Endothelial cell of umbilical vein (primary cell): ENCODE measurements at regions not wholly inside any gene's neighbourhood (a gene's known extent, or its start where the extent isn't known, plus 50 kb on each side); places are given as distances from the start of the nearest gene placed in this dataset.

Experiments used
- BruUV-seq: library from RNA; stranded (reverse); fragments of 400-500 nt; replicated peaks from 2 replicates; lab custom pipeline; 2021; lab: Mats Ljungman, UMichigan
- CTCF ChIA-PET: fragments of 300-600, 350-600 bp; sonication (Branson Sonifier 250); formaldehyde crosslinking; loops from one replicate; lab custom pipeline; 2021; ENCODE audit warnings: antibody characterized with exemption, inconsistent platforms; lab: Charles Lee
- POLR2A ChIA-PET: fragments of 300-600, 350-600 bp; sonication (Branson Sonifier 250); formaldehyde crosslinking; loops from one replicate; lab custom pipeline; 2021; ENCODE audit warnings: antibody characterized with exemption, inconsistent platforms; lab: Charles Lee
- DNase-seq: peaks from one replicate; pipeline ENCODE4 v3.0.0-alpha.2; 2011; ENCODE audit warnings: low read depth, low spot score
- FAIRE-seq: peaks from 2 replicates; lab custom pipeline; 2011; peaks lifted over from hg19 to GRCh38; lab: Jason Lieb, UNC
- H2AFZ ChIP-seq: 2 replicates; pipeline ENCODE4 v1.6.0; 2012; ENCODE audit warnings: low read depth, low read length, control low read depth, inconsistent platforms
- H3K27ac ChIP-seq: 2 replicates; pipeline ENCODE4 v1.5.1; 2011; ENCODE audit warnings: low read depth, mild to moderate bottlenecking, control low read depth, low read length, moderate library complexity; ENCODE audit not compliant: insufficient read depth
- H3K27me3 ChIP-seq, 2 experiments: 2 replicates each; pipeline versions ENCODE4 v1.6.0 to v1.6.1; 2011; ENCODE audit warnings: low read length in 2 of 2, mixed read lengths in 1 of 2; ENCODE audit not compliant: control insufficient read depth in 2 of 2, insufficient read depth in 2 of 2
- H3K36me3 ChIP-seq, 2 experiments: 2 replicates in 1 of 2; 3 replicates in 1 of 2; pipeline ENCODE4 v1.5.1; 2011; ENCODE audit warnings: low read length in 2 of 2, mild to moderate bottlenecking in 1 of 2, moderate library complexity in 1 of 2; ENCODE audit not compliant: control insufficient read depth in 2 of 2, insufficient read depth in 2 of 2; ENCODE audit errors: extremely low read depth in 1 of 2
- H3K4me1 ChIP-seq: 3 replicates; pipeline ENCODE4 v1.5.1; 2011; ENCODE audit warnings: mild to moderate bottlenecking, low read length; ENCODE audit not compliant: control insufficient read depth, insufficient read depth; ENCODE audit errors: extremely low read depth
- H3K4me2 ChIP-seq: 2 replicates; pipeline ENCODE4 v1.6.1; 2011; ENCODE audit warnings: low read length, control low read depth, mixed read lengths; ENCODE audit not compliant: insufficient read depth
- H3K4me3 ChIP-seq, 3 experiments: fragments of 200-600 bp in 1 of 3; sonication (generic), shearing (Covaris generic) in 1 of 3; replicated peaks in 1 of 3; 2 replicates each; pipeline ENCODE4 v1.5.1; 2011 to 2016; ENCODE audit warnings: control low read depth in 3 of 3, low read length in 3 of 3, mild to moderate bottlenecking in 2 of 3, inconsistent platforms in 1 of 3, low read depth in 1 of 3, moderate library complexity in 1 of 3; ENCODE audit not compliant: insufficient read depth in 1 of 3
- H3K79me2 ChIP-seq: 2 replicates; pipeline ENCODE4 v1.6.0; 2012; ENCODE audit warnings: low read length, inconsistent platforms; ENCODE audit not compliant: control insufficient read depth, insufficient read depth
- H3K9ac ChIP-seq: replicated peaks from 2 replicates; pipeline ENCODE3; 2011; ENCODE audit warnings: low read length, control low read depth; ENCODE audit not compliant: insufficient read depth; ENCODE audit errors: extremely low read depth
- H3K9me1 ChIP-seq: replicated peaks from 3 replicates; pipeline ENCODE4 v1.6.0; 2011; ENCODE audit warnings: mild to moderate bottlenecking, low read length; ENCODE audit not compliant: control insufficient read depth, insufficient read depth; ENCODE audit errors: extremely low read depth
- H3K9me3 ChIP-seq: replicated peaks from 2 replicates; pipeline ENCODE4 v1.5.1; 2012; ENCODE audit warnings: low read length, inconsistent platforms; ENCODE audit not compliant: control insufficient read depth, insufficient read depth
- H4K20me1 ChIP-seq: replicated peaks from 2 replicates; pipeline ENCODE3; 2011; ENCODE audit warnings: mild to moderate bottlenecking, low read length; ENCODE audit not compliant: control insufficient read depth, insufficient read depth; ENCODE audit errors: extremely low read depth
- EZH2 ChIP-seq: IDR thresholded peaks from 2 replicates; pipeline ENCODE4 v1.6.1; 2012; ENCODE audit warnings: borderline replicate concordance, low read depth, mild to moderate bottlenecking, moderate library complexity, low read length, inconsistent platforms; ENCODE audit not compliant: severe bottlenecking
- FOS ChIP-seq: IDR thresholded peaks from 2 replicates; pipeline ENCODE4 v1.6.1; 2011; ENCODE audit warnings: mild to moderate bottlenecking, low read length, moderate library complexity, borderline replicate concordance; ENCODE audit not compliant: insufficient read depth
- GATA2 ChIP-seq: IDR thresholded peaks from 2 replicates; pipeline ENCODE4 v1.7.0; 2011; ENCODE audit warnings: low read depth, mild to moderate bottlenecking, moderate library complexity, mixed read lengths, low read length; ENCODE audit not compliant: insufficient read length, insufficient read depth
- JUN ChIP-seq: IDR thresholded peaks from 2 replicates; pipeline ENCODE4 v1.6.1; 2011; ENCODE audit warnings: borderline replicate concordance, low read depth; ENCODE audit not compliant: insufficient read length, insufficient read depth
- MYC ChIP-seq: IDR thresholded peaks from one replicate; pipeline ENCODE4 v1.6.1; 2011; ENCODE audit warnings: mild to moderate bottlenecking, low read depth, low read length
- POLR2A ChIP-seq: IDR thresholded peaks from 2 replicates; pipeline ENCODE4 v1.6.1; 2012; ENCODE audit warnings: low read depth, mild to moderate bottlenecking, control low read depth, low read length
- POLR2AphosphoS5 ChIP-seq: IDR thresholded peaks from 2 replicates; pipeline ENCODE4 v1.6.1; 2012; ENCODE audit warnings: low read depth, mild to moderate bottlenecking, control low read depth, low read length, moderate library complexity; ENCODE audit not compliant: insufficient read depth
- dilution Hi-C: fragments of 300-500 bp; cut with MboI; formaldehyde crosslinking; loops from one replicate; pipeline ENCODE4 v1.15.0; 2019; ENCODE audit warnings: low sequenced_read_pairs; ENCODE audit not compliant: extremely low pct_ligation_motif_present
- intact Hi-C: fragments of 100-400 bp; cut with micrococcal nuclease; formaldehyde crosslinking; loops from one replicate; pipeline ENCODE4 v1.10.0; 2022
- TF ChIP-seq, protein P1 (sequence below): IDR thresholded peaks from 2 replicates; pipeline ENCODE4 v1.6.1; 2011; ENCODE audit not compliant: insufficient read depth, insufficient read length
- TF ChIP-seq, protein P2 (sequence below), 2 donors: IDR thresholded peaks; 1 replicate in 1 of 2; 2 replicates in 1 of 2; pipeline ENCODE4 v1.5.1; 2011; ENCODE audit warnings: low read length in 2 of 2, mild to moderate bottlenecking in 2 of 2, moderate library complexity in 2 of 2, control low read depth in 1 of 2, inconsistent platforms in 1 of 2, low read depth in 1 of 2; ENCODE audit not compliant: insufficient read depth in 1 of 2; ENCODE audit errors: extremely low read depth in 1 of 2

DNA sequence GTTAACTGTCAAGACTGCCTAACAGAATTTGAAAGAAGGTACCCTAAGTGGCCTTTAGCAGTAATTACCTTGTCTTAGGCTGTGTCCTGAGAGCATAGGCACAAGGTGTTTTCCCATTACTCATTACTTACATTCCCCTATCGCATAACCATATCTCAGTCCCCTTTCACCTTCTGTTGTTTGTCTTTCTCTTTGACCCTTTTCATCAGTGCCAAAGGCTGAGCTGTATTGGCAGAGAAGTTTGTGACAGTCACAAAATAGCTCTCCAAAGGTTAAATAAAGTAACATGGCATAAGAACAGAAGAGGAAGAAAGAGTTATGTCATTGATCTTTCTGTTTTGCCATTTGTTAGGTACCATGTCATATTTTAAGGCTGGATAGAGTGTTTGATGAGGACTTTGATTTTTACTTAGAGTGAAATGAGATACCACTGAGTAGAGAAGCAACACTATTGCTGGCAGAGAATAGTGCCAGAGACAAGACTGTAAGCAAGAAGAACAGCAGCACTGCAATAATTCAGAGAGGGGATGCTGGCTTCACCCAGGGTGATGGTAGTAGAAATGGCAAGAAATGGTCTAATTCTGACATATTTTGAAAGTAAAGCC lies 497.8 kb downstream of the TTLL7 start:
- H3K9me3 ChIP-seq, result no peaks in the 10 kb centered on the region
- no peak overlapping the region for H3K27ac ChIP-seq
- dilution Hi-C loops (no loop called here), intact Hi-C loops (no loop called here)
- no TSS peak for BruUV-seq
- no peaks in the 10 kb centered on the region for H3K79me2 ChIP-seq
- H2AFZ ChIP-seq, result no peak overlapping the region
- H3K27me3 ChIP-seq, result no peaks in the 10 kb centered on the region
- no peak for DNase-seq
- TF ChIP-seq JUN, result no peak
- no peak for TF ChIP-seq GATA2
- no peak for TF ChIP-seq FOS
- no peak for TF ChIP-seq EZH2
- TF ChIP-seq POLR2A, result no peak
- no peak for TF ChIP-seq MYC
- TF ChIP-seq POLR2AphosphoS5, result no peak
- TF ChIP-seq, protein P1, sequence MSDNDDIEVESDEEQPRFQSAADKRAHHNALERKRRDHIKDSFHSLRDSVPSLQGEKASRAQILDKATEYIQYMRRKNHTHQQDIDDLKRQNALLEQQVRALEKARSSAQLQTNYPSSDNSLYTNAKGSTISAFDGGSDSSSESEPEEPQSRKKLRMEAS, result no peak
- TF ChIP-seq, protein P2, sequence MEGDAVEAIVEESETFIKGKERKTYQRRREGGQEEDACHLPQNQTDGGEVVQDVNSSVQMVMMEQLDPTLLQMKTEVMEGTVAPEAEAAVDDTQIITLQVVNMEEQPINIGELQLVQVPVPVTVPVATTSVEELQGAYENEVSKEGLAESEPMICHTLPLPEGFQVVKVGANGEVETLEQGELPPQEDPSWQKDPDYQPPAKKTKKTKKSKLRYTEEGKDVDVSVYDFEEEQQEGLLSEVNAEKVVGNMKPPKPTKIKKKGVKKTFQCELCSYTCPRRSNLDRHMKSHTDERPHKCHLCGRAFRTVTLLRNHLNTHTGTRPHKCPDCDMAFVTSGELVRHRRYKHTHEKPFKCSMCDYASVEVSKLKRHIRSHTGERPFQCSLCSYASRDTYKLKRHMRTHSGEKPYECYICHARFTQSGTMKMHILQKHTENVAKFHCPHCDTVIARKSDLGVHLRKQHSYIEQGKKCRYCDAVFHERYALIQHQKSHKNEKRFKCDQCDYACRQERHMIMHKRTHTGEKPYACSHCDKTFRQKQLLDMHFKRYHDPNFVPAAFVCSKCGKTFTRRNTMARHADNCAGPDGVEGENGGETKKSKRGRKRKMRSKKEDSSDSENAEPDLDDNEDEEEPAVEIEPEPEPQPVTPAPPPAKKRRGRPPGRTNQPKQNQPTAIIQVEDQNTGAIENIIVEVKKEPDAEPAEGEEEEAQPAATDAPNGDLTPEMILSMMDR (IDR thresholded peaks at IDR 0.05; ENCODE audit: extremely low read depth in 1 of 2, insufficient read depth in 1 of 2, low read depth in 1 of 2, low read length in 2 of 2), result no peak
- H3K9ac ChIP-seq, result no peak overlapping the region
- no peaks in the 10 kb centered on the region for H3K4me1 ChIP-seq
- POLR2A ChIA-PET, result no interaction called here
- H4K20me1 ChIP-seq, result no peaks in the 10 kb centered on the region
- H3K36me3 ChIP-seq, result no peaks in the 10 kb centered on the region
- no peak for FAIRE-seq
- no peaks in the 10 kb centered on the region for H3K9me1 ChIP-seq
- CTCF ChIA-PET, result no interaction called here
- no peak overlapping the region for H3K4me2 ChIP-seq
- no peak overlapping the region for H3K4me3 ChIP-seq
